ENCODE measurements at regions not wholly inside any gene's neighbourhood (a gene's known extent, or its start where the extent isn't known, plus 50 kb on each side); places are given as distances from the start of the nearest gene placed in this dataset.
A peak's percentile ranks its signal among the peaks of the same experiment; 100 is the strongest.

DNA sequence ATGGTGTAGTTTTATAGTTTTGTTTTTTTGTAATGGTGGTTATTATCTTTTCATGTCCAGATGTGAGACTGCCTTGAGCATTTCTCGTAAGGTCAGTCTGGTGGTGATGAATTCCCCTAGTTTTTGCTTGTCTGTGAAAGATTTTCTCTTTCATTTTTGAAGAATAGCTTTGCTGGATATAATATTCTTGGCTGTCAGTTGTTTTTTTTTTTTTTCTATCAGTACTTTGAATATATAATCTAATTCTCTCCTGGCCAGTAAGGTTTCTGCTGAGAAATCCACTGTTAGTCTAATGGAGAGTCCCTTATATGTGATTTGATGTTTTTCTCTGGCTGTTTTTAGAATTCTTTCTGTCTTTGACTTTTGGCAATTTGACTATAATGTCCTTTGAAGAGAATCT, 106.9 kb downstream of the CARTPT start:
- no peak for DNase-seq

- no peak for DNase-seq
Observed at GRCh38 chr5:71828291-71829040, 109.4 kb downstream of the CARTPT start.

DNA sequence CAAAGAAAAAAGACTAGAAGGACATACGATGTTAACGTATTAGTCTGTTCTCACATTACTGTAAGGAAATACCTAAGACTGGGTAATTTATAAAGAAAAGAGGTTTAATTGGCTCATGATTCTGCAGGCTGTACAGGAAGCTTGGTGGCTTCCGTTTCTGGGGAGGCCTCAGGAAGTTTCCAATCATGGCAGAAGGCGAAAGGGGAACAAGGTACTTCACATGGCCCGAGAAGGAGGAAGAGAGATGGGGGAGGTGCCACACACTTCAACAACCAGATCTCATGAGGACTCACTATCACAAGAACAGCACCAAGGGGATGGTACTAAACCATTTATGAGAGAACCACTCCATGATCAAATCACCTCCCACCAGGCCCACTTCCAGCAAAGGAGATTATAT, 110.1 kb downstream of the CARTPT start:
- DNase-seq, result peak; percentile 10

DNA sequence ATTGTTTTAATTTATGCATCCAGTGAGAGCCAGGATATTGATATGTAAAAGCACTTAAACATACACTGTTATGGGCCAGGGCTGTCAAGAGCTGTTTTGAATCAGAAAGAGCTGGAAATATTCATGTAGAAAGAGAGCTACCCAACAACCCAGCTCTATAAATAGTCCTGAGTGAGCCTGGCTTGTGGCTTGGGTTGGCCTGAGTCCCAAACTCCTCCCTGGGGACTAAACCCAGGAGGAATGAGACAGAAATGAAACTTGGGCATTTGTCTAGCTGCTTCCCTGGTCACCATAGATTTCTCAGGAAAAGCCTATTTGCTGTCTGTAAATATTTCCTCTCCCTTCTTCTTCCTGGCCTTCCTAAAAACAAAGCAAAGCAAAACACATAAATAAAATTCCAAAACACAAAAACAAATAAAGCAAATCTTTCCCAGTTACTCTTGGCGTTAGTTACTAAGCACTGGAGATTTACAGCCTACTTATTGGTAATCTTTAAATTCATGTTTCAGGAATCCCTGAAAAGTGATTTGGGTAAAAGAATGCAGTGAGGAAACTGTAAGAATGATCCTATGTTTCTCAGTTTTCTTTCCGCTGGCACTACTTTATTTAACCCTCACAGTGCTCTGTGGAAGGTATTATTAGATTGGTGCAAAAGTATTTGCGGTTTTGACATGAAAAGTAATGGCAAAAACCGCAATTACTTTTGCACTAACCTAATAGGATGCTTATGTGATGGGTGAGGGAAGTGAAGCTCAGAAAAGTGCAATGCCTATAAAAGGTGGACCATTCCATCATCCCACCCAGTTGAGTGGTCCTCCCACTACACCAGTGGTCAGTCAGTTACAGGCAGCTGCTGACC, 111.8 kb downstream of the CARTPT start:
- DNase-seq, result no peak

GRCh38 chr5:71832812-71833715, 114.0 kb downstream of the CARTPT start:
- DNase-seq, result peak; percentile 64

GRCh38 chr5:71834601-71835000, 115.5 kb downstream of the CARTPT start:
- peak; percentile 22 for DNase-seq

DNA sequence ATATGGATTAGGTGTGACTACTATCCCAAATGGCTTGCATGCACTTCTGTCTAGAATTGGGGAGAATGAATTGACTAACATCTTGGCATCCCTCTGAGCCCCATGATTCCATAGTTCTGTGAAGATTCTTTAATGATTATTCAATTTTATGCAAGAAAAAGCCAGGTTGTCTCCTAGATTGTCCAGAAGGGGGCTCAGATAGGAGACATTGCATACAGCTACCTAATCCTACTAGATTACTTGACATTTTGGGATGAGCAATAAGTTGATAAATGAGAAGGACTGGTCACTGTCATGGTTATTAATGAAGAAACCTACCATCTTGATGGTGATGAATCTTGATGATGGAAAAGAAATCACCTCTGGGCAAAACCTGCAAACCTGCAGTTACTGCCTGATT, 117.0 kb downstream of the CARTPT start:
- DNase-seq, result no peak

GRCh38 chr5:71836559-71837112, 117.6 kb downstream of the CARTPT start:
- peak; percentile 2 for DNase-seq

GRCh38 chr5:71838286-71838685, 119.2 kb downstream of the CARTPT start:
- no peak for DNase-seq

GRCh38 chr5:71839096-71839884, 120.2 kb downstream of the CARTPT start:
- no peak for DNase-seq

GRCh38 chr5:71841107-71841506, 122.0 kb downstream of the CARTPT start:
- DNase-seq, result no peak

DNA sequence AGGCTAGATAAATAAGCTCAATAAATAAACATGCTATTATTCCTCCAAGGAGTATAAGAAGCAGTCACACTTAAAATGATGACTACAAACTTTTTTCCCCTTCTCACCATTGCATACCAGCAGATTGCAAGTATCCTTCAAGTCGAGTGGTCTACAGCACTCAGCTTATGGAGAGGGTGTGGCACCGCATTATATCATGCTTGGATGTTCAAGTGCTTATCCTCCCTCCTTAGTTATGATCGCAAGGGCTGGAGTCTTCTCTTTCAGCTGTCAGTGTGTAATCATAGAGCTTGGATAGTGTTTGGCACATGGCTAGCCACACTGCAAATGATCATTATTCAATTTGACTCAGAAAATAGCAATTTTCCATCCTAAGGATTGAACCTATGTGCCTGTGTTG, 124.0 kb downstream of the CARTPT start:
- DNase-seq, result no peak

DNA sequence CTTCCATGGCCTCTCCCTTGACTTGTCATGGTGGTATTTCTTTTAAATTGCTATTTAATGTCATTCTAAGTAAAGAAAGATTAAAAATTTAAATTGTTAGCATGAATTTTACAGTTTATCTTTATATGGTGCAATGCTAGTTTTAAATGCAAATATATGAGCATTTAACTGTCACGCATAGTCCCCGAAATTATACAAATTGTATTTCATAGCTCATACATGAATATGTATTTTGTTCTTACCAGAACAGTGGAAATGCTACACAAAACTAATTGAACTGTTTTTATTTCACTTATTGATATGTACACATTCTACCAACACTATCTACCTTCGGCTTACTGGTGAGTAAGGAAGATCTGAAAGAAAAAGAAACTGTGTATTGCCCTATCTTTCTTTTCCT, 125.8 kb downstream of the CARTPT start:
- DNase-seq, result no peak

GRCh38 chr5:71859515-71859914, 140.4 kb downstream of the CARTPT start:
- no peak for DNase-seq

GRCh38 chr5:71860048-71860447, 141.0 kb downstream of the CARTPT start:
- no peak for DNase-seq

GRCh38 chr5:71861682-71862081, 142.6 kb downstream of the CARTPT start:
- no peak for DNase-seq

DNA sequence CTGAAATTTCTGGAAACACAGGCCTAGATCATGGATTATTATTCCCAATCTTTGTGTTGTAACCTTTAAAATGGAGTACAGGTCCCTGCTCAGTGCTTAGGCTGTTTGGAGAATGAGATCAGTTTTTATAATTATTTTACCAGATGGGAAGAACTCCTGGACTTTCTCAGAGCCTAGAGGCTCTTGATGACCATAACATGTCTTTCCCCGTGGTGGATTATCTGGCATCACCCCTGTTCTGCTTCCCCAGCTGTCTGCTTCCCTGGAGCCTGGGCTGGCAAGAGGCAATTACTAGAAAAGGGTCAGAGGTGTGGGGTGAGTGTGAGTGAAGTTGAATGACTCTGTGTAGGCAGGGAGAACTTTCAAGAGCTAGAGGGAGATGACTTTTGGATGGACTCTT, 143.0 kb downstream of the CARTPT start:
- DNase-seq, result no peak

DNA sequence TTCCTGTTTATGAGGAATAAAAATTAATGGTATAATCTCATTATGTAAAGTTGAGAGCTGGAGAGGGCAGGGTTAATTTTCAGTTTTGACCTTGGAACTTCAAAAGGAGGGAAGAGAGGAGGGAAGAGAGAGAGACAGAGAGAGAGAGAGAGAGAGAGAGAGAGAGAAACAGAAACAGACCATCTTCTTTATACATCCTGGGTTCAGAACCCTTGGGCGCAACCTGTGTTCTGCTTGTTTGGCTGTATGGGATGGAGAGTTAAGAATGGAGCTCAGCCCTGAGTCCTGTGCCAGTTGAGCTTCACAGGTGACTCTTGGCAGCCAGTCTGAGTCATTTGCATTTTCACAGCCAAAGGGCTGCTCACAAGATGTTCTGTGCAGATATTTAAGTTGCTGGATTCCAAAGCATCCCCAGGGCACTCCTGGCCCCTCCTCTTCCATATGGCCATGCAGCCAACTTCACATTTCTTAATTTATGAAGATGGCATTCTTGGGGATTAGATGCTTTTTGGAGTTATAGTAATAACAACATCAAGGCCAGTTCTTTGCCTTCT, 143.5 kb downstream of the CARTPT start:
- no peak for DNase-seq

DNA sequence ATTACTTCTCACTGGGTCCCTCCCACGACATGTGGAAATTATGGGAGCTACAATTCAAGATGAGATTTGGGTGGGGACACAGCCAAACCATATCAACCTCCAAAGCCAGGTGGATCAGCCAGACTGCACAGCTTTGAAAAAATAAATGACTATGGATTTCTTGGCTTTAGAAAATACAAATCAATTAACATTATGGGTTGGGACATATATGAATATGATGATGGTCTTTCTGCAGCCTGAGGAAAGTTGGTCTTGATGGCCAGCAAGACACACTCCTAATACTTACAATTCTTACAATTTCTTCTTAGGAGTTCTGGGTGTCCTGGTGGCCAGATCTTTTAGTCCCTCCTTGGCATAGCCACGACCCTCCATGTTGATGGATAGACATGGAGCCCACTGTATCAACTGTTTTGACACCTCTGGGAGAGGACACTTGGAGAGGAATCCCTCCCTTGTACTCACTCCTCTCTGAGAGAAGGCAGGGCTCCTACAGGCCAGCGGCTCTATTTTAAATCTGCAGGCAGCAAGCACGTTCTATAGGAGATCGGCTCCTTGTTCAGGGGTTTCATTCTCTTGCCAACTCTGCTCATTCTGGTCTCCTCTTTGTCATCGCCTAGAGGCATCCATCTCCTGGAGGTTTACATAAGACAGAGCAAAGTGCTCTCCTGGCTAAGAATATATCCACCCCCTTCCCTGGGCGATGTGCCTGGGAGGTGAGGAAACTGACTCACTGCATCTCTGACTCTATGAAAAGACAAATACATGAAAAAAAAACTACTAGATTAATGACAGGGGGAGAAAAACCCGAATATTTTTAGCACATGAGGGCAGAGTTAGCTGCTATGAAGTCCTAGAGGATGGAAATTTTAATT, 145.9 kb downstream of the CARTPT start:
- DNase-seq, result no peak

GRCh38 chr5:71865665-71866320, 146.7 kb downstream of the CARTPT start:
- no peak for DNase-seq
